GM19324 (cell line): ENCODE measurements at regions not wholly inside any gene's neighbourhood (a gene's known extent, or its start where the extent isn't known, plus 50 kb on each side); places are given as distances from the start of the nearest gene placed in this dataset.

ENCODE experiments used
- ATAC-seq: cut with Tn5 transposase; IDR thresholded peaks from one replicate; pipeline ENCODE4 v1.9.1; 2021; ENCODE audit warnings: mild to moderate bottlenecking, moderate library complexity; ENCODE audit not compliant: unreplicated experiment, low FRiP score

DNA sequence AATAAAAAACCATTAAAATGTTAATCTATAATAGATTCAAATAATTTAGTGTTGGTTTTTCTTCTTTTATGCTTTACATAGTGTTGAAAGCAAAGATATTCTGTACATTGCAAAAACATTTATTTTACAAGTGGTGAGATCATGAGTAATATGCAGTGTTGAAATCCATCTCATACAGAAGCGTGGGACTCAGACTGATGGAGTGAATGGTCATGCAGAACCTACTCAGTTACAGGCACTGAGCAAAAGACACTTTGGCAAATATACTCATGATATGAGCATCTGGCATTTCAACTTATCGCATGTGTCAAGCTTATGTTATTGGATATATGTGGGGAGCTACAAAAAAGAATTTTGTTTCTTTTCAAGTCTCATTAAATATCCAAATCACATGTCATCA is 620.2 kb upstream of the NETO1 start:
- ATAC-seq, result no peak

DNA sequence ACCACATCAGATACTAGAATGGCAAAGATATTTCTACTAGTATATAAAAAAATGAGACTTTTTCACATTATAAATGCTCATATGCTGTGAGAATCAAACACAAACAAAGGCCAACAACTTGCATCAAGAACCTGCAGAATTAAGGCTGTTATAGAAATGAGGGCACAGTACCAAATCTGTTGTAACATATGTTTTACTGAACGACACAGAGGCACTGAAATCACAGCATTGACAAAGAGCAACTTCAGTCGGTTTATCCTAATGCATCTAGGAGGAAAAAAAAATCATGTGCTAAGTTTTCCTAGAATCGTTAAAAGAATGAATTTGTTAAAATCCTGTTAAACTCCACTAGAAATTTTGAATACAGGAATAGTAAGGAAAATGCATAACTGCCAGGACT is 617.4 kb upstream of the NETO1 start:
- ATAC-seq, result no peak

DNA sequence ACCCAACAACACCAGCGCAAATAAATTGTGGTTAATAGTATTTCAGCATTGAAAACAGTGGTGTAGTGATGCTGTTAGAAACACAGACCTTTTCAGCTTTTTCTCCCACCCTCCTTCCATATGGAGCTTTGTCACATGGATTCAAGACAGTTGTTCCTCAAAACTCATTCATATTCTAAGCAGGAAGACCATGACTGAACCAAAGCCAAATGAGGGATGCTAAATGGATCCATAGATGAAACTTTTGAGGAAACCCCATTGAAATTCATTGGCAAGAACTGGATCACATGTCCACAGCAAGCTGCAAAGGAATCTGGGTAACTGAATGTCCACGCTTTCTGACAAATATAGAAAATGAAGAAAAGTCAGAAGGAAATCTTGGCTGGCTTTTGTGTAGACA is 615.1 kb upstream of the NETO1 start:
- no peak for ATAC-seq

DNA sequence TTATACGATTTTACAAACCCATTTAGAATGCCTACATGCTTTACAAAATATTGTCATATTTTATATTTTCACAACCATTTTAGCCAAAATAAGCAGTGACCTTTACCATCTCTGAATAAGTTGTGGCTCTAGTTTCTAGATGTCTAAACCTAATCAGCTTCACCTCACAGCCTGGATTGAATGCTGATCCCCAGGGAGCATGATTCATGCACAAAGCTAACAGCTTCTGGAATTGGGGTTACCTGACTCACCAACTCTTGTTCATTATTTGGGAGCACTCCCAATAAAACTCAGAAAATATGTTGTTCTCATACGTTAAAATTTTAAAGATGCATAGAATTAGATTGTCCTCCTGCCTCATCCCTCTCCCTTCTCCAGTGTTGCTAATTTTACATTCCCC is 611.7 kb upstream of the NETO1 start:
- ATAC-seq, result no peak

DNA sequence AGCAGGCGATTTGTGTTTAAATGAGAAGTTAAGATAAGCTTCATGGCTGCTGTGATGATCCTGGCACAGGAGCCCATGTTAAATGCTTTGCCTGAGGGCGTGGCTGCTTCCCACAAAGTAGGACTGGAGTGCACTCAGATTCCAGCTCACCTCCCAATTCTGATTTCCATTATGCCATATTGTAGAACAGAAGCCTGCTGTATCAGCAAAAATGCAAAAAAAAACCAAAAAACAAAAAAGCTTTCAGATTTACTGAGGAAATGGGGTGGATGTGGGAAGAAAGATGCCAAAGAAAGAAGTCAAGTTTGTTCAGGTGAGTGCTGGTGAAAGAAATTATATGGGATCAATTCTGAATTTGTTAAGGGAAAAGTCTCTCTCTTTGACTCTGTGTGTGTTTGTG is 610.4 kb upstream of the NETO1 start:
- no peak for ATAC-seq

DNA sequence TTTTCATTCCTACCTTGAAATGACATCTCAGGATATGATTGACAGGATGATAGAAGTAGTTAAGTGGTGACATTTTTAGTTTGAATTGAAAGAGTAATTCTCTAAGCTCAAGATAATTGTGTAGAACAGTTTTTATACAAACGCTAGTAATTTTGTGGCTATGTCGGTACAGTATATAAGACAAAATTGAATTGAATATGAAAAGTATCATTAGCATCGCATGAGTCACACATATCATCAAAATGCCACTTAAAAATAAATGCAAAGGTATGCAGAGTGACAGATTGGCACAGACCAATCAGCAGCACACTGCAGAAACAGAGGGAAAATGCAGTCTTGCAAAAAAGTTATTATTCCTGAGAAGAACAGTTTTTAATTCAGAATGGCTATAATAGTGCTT is 608.2 kb upstream of the NETO1 start:
- ATAC-seq, result no peak

DNA sequence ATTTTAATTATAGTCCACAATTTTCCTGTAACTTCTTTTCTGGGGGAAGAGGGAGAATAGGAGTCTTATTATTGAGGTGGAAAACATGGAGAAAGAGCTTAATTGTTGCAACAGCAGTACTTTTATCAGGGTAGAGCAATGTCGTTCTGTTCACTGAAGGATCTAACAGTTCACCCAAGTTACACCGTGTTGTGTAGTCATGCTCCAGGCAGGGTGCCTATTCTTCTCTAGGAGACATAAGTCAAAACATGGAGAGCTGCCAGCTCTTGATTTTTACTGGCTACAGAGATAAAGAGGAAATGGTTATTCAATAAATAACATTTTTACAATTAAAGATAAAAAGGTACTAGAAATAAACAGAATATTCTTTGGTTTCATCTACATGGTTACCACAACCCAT is 594.3 kb upstream of the NETO1 start:
- ATAC-seq, result no peak

DNA sequence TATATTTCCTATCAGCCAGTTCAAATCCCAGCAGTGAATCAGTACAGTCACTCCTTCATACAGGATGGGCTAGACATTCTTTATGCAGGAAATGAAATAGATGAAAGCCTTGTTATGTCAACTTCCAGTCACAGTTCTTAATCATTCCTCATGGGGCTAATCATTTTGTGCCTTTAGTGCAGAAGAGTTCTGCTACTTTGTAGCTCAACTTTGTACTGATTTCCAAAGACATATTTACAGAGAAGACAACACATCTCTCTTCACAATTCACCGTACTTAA is 593.9 kb upstream of the NETO1 start:
- no peak for ATAC-seq

DNA sequence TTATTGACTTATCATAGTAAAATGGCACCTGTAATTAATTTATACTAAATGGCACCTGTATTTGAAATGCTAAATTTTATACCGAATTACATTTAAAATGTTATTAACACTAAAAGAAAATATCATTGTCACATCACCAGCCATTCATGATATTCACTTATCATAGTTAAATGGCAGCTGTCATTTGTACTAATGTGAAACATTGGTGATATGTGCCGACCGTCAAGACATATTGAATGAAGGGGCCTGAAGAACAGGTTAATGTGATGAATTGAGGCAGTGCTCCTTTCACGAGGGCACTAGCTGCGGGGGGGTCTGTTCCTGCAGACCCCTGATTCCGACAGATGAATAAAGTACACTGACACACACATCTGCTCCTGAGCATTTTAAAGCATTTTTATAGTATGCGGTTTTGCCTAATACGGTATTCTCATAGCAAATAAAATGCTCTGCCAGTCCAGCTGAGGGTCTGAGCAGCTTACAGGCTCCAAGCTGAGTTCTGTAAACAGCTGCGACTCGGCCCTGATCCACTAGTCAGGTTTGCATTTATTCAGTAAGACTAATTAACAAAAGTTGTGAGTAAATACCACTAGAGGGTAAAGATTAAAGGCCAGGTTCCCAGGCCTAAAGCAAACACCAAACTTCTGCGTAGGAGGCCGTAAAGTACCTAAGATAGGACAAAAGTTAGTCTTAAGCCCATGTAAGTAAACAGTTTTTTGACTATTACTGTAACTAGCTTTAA is 593.4 kb upstream of the NETO1 start:
- no peak for ATAC-seq

DNA sequence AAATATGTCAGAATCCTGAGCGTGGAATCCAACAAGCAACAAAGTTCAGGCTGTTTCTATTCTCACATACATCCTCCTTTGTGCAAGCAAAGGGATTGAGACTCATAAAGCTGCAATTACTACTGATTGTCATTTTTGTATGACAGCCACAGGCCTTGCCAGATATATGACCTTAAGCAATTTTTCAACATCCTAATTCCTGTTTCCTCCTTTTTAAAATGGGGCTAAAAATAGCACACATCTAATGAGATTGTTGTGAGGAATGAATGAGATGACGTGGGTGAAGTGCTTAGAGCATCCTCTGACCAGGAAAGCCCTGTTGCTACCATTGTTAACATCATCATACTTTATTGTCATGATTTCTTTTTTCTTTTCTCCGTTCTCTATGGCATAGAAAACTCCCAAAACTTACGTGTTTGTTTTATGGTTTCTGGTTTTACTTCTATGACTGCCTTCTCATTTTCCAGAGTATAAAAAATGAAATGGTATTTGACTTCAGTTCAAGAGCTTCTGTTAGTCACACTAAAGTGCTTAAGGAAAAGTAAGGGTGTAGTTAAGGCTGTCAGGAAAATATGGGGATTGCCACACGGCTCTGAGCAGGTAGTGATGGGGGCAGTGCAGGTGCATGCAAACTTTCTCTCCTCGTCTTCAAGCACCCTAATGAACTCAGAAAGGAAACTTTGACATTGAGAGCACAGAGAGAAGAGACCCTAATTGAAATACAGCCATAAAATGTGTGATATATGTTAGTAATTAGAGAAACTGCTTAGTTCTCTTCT is 590.6 kb upstream of the NETO1 start:
- ATAC-seq, result no peak

DNA sequence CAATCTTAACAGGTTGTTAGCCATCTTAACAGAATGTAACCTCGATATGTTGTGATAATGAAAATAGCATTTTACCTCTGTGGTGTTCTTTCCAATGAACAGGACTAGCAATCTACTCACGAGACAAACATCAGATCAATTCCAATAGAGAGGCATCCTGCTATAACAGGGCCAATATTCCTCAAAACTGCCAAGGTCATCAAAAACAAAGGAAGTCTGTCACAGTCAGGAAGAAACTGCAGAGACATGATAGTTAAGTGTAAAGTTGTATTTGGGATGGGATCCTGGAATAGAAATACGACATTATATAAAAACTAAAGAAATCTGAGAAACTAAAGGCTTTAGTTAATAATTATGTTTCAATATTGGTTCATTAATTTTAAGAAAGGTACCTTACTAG is 588.9 kb upstream of the NETO1 start:
- ATAC-seq, result no peak

DNA sequence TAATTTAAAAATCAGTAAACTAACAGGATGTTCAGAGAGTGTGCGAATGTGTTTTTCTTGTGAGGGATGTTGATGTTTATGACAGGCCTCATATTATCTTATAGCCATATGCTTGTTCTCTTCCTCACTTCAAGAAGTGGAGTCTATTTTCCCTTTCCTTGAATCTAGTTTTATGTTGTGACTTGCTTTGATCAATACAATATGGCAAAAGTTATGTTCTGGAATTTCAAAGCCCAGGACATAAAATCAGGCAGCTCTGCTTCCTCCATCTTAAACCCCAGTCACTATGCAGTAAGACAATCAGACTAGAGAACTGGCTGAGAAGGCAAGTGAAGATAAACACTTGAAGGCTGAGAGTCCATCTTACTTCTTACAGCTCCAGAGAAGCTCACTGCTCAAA is 585.1 kb upstream of the NETO1 start:
- no peak for ATAC-seq

DNA sequence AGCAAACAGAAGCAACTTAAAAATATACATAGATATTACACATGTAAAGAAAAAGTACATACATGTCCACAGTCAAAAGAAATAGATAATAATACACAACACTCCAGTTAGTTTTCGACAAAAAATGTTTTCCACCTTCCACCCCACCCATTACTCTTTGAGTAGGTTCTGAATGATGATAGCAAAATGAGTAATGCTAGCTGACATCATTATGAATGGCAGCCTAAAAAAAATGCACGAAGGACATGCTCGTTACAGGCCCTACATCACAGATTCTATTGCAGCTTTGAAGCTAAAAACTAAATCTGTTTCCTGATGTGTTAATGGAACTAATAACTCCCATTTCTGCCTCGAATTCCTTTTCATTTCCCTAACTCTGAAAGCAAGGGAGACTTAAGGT is 578.7 kb upstream of the NETO1 start:
- ATAC-seq, result no peak

DNA sequence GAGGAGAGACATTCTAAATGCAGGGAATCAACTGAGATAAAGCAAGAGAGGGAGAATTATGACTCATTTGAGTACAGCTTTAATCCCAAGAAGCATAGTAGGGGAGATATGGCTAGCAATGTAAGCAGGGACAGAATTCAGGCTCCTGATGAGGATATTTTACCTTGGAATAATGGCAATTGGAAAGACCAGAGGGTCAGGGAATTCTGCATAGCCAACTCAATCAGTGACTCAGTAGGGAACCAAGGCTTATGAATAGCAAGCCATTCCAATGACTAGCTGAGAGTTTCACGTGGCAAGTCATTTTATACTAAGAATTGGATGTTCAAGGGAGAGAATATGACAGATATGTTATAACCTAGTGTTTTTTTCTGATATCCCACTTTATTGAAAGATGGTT is 563.8 kb upstream of the NETO1 start:
- no peak for ATAC-seq

DNA sequence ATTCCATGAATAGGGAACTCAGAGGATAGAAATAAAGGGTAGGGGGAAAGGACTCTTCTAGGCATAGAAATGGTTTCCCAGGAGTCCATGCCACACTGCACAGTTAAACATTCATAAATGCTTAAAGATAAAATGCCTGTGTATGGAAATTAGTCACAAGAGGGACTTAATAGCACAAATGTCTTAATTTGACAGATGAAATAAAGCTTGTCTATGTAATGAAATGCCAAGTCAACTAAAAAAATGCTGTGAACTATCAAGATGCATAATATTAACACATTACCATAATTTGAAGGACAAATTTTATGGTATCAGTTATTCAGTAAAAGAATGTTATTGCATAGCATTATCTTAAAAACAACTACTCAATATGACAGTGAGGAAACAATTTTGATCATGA is 553.2 kb upstream of the NETO1 start:
- ATAC-seq, result no peak

DNA sequence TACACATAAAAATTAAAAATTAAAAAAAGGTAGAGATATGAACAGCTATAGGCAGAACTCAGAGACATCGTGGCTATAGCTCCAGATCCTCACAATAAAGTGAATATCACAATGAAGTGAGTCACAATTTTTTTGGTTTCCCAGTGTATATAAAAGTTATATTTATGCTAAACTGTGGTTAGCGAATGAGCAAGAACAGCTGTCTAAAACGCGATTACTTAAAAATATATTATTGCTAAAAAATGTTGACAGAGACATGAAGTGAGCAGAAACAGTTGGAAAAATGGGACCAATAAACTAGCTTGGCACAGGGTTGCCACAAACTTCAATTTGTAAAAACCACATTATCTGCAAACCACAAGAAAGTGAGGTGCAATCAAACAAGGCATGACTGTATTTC is 551.7 kb upstream of the NETO1 start:
- no peak for ATAC-seq

DNA sequence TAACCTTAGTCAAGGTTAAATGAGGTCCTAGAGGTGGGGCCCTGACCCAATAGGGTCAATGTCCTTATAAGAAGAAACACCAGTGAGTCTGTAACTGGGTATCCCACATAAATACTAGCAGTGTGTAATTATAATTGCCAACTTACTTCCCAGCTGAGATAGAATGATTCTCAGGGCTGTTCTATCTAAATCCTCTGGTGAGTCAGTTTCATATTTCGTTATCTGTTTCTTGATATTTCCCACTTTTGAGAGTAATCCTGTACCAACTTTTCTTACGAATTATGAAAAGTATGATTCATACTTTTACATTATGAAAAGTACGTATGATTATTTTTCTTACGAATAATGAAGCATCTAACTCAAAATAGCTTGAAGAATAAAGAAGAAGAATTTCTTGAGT is 546.8 kb upstream of the NETO1 start:
- ATAC-seq, result no peak

DNA sequence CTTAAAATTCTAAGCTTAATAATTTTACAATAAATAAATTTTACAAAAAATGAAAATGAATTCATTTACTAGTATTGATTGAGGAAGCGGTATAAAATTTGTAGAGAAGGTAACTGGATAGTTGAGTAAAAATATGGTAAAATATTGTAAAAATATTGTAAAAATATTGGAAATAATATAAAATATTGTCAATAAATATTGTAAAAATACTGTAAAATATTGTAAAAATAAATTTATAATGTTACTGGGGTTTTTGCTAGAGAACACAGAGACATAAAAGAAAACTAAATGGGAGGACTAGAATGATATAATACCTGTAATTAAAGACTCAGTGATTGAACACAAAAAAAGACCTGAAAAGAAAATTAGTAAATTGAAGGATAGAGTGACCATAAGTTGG is 546.3 kb upstream of the NETO1 start:
- ATAC-seq, result no peak

DNA sequence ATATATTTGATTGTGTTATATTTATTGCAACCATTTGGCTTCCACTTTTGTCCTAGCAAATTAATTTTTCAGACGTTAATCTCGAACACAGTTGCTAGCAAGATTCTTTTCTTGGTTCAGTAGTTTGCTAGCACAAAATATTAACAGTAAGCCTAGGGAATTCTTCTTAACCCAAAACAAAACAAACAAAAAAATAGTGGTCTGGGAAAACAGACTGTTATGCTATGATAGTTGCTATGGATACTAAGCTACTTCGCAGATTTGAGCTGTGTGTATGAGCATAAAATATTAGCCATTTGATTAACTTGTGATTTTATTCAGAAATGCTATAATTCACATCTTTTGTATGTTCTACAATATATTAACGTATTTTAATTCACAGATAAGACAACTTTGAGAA is 541.5 kb upstream of the NETO1 start:
- no peak for ATAC-seq

DNA sequence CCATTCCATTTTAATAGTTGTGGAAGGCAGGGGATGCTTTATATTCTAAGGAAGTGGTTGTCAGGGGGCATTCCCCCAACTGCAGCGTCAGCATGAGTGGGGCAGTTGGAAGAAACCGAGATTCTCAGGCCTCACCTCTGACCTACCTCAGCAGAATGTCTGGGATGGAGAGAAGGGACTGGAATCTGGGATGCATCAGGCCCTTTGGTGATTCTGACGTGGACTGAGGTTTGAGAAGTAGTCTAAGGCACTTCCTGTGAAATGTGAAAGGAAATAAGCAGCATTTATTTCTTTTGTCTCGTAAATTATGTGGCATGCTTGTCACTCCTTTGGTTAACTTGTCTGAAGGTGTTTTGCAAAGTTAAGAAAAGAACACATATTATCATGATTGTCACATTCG is 540.7 kb upstream of the NETO1 start:
- ATAC-seq, result no peak

DNA sequence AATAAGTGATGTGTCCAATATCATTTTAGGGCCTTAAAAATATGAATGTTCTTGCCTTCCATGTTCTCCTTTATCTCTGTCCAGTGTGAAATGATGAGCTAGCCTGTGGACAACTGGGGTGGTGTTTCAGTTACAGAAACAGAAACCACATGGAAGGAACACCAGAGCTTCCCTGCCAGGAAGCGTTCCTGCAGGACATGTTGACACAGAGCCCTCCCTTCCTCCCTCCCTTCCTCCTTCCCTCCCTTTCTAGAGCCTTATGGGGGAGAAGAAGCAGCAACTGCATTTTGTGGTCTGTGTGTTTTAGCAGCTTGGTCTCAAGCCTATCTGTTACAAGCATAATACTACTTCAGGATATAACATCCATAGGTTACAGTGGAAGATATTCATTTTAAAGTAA is 539.7 kb upstream of the NETO1 start:
- ATAC-seq, result no peak

DNA sequence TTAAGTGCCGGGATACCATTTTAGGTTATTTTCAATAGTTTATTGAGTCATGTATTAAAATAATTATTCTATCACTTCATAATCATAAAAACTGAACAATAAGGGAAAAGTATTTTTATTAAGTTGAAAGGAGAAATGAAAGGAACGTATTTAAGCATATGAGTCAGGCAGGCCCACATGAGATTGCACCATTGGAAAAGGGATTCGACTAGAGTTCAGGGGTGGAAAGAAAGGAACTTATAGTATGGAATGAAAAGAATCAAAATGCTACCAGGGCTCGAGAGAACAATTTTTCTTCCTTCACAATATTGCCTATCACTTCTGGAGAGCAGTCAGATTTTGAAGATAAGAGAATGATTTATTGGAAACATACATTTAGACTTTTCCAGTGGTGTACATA is 516.5 kb upstream of the NETO1 start:
- ATAC-seq, result no peak

DNA sequence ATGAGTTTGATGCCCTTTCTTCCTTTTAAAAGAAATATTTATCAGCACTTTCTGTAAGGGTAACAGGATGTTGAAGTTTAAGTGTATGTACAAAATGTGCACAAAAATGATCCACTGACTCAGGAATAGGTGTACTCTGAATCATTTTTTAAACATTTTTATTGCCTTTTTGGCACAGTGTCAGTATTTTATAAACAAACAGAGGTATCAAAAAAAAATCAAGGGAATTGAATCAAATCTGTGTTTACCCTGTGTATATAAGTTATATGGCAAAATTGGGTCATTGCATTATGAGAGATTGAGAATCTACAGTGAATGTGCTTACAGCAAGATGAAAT is 513.9 kb upstream of the NETO1 start:
- ATAC-seq, result no peak
